Mesendoderm (in vitro differentiated cells): ENCODE measurements at regions not wholly inside any gene's neighbourhood (a gene's known extent, or its start where the extent isn't known, plus 50 kb on each side); places are given as distances from the start of the nearest gene placed in this dataset.
A peak's percentile ranks its signal among the peaks of the same experiment; 100 is the strongest.

Experiments used
- DNase-seq: peaks from one replicate; pipeline ENCODE4 v3.0.0; 2013
- H2AK5ac ChIP-seq: 2 replicates; pipeline ENCODE4 v1.6.1; 2013; ENCODE audit warnings: low read length, inconsistent platforms
- H2BK120ac ChIP-seq: 2 replicates; pipeline ENCODE4 v1.6.1; 2013; ENCODE audit warnings: low read depth, mild to moderate bottlenecking, low read length, moderate library complexity, mixed read lengths
- H2BK15ac ChIP-seq: replicated peaks from 2 replicates; pipeline ENCODE4 v1.6.1; 2013; ENCODE audit warnings: low read depth, mild to moderate bottlenecking, moderate library complexity
- H2BK5ac ChIP-seq: 2 replicates; pipeline ENCODE4 v1.6.1; 2013; ENCODE audit warnings: low read length, inconsistent platforms
- H3K18ac ChIP-seq: 2 replicates; pipeline ENCODE4 v1.6.1; 2013; ENCODE audit warnings: mild to moderate bottlenecking, low read length, mixed read lengths
- H3K23ac ChIP-seq: one replicate; pipeline ENCODE4 v1.6.1; 2013; ENCODE audit warnings: low read length
- H3K27ac ChIP-seq: 2 replicates; pipeline ENCODE4 v1.5.1; 2013; ENCODE audit warnings: low read depth, mild to moderate bottlenecking, inconsistent platforms, low read length, moderate library complexity
- H3K27me3 ChIP-seq: 2 replicates; pipeline ENCODE4 v1.6.1; 2013; ENCODE audit warnings: low read length, control low read depth, mild to moderate bottlenecking, inconsistent platforms; ENCODE audit not compliant: insufficient read depth, poor library complexity
- H3K36me3 ChIP-seq: 2 replicates; pipeline ENCODE4 v1.6.1; 2013; ENCODE audit warnings: low read length, inconsistent platforms; ENCODE audit not compliant: control insufficient read depth, insufficient read depth
- H3K4ac ChIP-seq: one replicate; pipeline ENCODE4 v1.6.1; 2013; ENCODE audit warnings: low read depth, mild to moderate bottlenecking, low read length, moderate library complexity
- H3K4me1 ChIP-seq: 2 replicates; pipeline ENCODE4 v1.6.1; 2013; ENCODE audit warnings: low read depth, low read length, inconsistent platforms; ENCODE audit not compliant: control insufficient read depth
- H3K4me2 ChIP-seq: 2 replicates; pipeline ENCODE4 v1.6.1; 2013; ENCODE audit warnings: low read length
- H3K4me3 ChIP-seq: 2 replicates; pipeline ENCODE4 v1.5.1; 2013; ENCODE audit warnings: mild to moderate bottlenecking, low read length
- H3K56ac ChIP-seq: one replicate; pipeline ENCODE4 v1.6.1; 2013; ENCODE audit warnings: low read length
- H3K79me1 ChIP-seq: 2 replicates; pipeline ENCODE4 v1.6.1; 2013; ENCODE audit warnings: low read length, inconsistent platforms
- H3K79me2 ChIP-seq: 2 replicates; pipeline ENCODE4 v1.6.1; 2013; ENCODE audit warnings: mild to moderate bottlenecking, low read length; ENCODE audit not compliant: control insufficient read depth, insufficient read depth
- H3K9ac ChIP-seq: 2 replicates; pipeline ENCODE4 v1.6.1; 2013; ENCODE audit warnings: low read length, inconsistent platforms
- H4K5ac ChIP-seq: one replicate; pipeline ENCODE4 v1.6.1; 2013; ENCODE audit warnings: low read length
- H4K8ac ChIP-seq: one replicate; pipeline ENCODE4 v1.6.1; 2013; ENCODE audit warnings: low read depth, mild to moderate bottlenecking, control low read depth, low read length, moderate library complexity
- WGBS: extraction: QIAGEN DNeasy Blood & Tissue Kit; methylation state at CpG from one replicate; pipeline ENCODE4 v1.1.7; 2013; ENCODE audit warnings: low lambda C conversion rate, missing lambda C conversion rate; ENCODE audit not compliant: insufficient coverage; ENCODE audit errors: extremely low coverage; 5-methylcytosine and 5-hydroxymethylcytosine counted together

DNA sequence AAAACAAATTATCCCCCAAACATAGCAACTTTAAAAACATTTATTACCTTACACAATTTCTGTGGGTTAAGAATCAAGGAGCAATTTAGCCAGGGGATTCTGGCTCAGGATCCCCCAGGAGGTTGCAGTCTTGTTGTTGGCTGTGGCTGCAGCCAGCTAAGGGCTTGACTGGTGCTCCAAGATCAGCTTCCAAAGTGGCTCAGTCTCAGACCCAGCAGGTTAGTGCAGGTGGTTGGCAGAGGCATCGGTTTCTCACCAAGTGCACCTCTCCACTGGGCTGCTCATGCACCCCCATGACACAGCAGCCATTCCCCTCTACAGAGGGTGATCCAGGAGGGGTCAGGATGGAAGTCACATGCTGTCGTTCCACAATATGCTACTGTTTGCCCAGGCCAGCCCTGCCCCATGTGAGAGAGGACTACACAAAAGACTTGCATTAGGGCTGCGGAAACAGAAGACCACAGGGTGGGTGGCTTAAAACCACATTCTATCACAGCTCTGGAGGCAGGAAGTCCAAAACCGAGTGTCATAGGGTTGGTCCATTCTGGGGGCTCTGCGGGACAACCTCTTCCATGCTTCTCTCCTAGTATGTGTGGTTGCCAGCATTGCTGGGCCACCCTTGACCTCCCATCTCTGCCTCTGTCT is 125.8 kb downstream of the C6orf118 start:
- no peak overlapping the region for H4K5ac ChIP-seq

DNA sequence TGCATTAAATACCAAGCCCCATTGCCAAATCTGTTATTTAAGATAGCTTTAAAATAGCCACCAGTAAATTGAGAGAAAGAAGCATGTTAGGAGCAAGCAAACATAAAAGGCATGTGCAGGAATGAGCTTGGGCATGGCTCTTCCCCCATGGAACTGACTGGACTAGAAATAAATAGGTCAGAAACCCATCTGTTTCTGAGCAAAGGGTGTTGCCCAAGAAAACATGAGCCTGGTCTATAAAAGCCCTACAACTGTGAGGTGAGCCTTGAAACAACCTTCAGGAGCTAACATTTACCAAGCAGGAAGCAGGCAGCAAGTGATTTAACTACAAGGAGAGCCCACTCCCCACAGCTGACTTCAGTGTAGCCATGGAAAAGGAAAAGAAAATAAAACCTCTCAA is 126.3 kb downstream of the C6orf118 start:
- Histone ChIP-seq H3K4me2 (no peak overlapping the region), H3K18ac (no peak overlapping the region), H2BK15ac (no peak overlapping the region), H3K56ac (no peak overlapping the region), H3K27me3 (no peaks in the 10 kb centered on the region), H3K23ac (no peak overlapping the region), H4K8ac (no peak overlapping the region), H3K27ac (no peak overlapping the region), H3K4ac (no peak overlapping the region), H3K4me3 (no peak overlapping the region), H3K9ac (no peak overlapping the region), H3K4me1 (no peaks in the 10 kb centered on the region), H3K79me1 (no peaks in the 10 kb centered on the region), H3K36me3 (no peaks in the 10 kb centered on the region), H4K5ac (no peak overlapping the region), H2BK120ac (no peak overlapping the region), H2BK5ac (no peak overlapping the region), H2AK5ac (no peak overlapping the region), H3K79me2 (no peaks in the 10 kb centered on the region)
- no peak for DNase-seq

More for the DNA sequence above, 125.8 kb downstream of the C6orf118 start:
- Histone ChIP-seq H3K79me2 (no peaks in the 10 kb centered on the region), H3K79me1 (no peaks in the 10 kb centered on the region), H3K56ac (no peak overlapping the region), H3K4me2 (no peak overlapping the region), H4K8ac (no peak overlapping the region), H3K27me3 (no peaks in the 10 kb centered on the region), H3K18ac (no peak overlapping the region), H2BK15ac (no peak overlapping the region), H3K36me3 (no peaks in the 10 kb centered on the region), H3K4me3 (no peak overlapping the region), H2AK5ac (no peak overlapping the region), H2BK120ac (no peak overlapping the region), H3K4me1 (no peaks in the 10 kb centered on the region), H3K23ac (no peak overlapping the region), H2BK5ac (no peak overlapping the region), H3K9ac (no peak overlapping the region), H3K27ac (no peak overlapping the region), H3K4ac (no peak overlapping the region)
- no CpG with 5 or more reads among the region's 5 CpGs for WGBS
- DNase-seq = no peak

DNA sequence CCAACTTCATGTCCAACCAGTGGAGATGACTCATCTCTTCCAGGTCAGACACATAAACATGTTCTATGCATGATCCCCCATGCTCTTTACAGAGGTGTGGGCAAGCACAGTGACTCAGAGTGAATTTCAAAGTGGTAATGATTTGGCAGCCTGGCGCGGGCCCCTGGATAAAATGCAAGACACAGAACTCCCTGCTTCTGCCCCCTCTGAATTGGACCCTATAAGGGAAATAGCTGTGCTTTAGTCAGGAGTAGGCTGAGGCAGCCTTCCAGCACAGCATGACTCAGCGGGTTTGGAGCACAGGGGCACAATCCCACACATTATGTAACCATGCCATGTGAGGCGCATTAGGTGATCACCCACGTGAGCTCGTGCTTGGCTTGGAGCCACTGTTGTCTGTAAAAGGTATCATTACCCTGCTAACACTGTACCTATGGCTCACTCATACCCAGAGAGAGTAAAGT is 127.4 kb downstream of the C6orf118 start:
- H3K23ac ChIP-seq = no peak overlapping the region
- H3K79me2 ChIP-seq = no peaks in the 10 kb centered on the region
- no peaks in the 10 kb centered on the region for H3K79me1 ChIP-seq
- no peak overlapping the region for H3K4me3 ChIP-seq
- no peaks in the 10 kb centered on the region for H3K36me3 ChIP-seq
- H3K4me1 ChIP-seq = no peaks in the 10 kb centered on the region
- no peaks in the 10 kb centered on the region for H3K27me3 ChIP-seq
- no peak overlapping the region for H3K56ac ChIP-seq
- WGBS = no CpG with 5 or more reads among the region's 6 CpGs
- H3K9ac ChIP-seq = no peak overlapping the region
- H2BK5ac ChIP-seq = no peak overlapping the region
- H2AK5ac ChIP-seq = no peak overlapping the region
- no peak overlapping the region for H4K8ac ChIP-seq
- H2BK120ac ChIP-seq = no peak overlapping the region
- no peak overlapping the region for H3K27ac ChIP-seq
- no peak overlapping the region for H2BK15ac ChIP-seq
- no peak overlapping the region for H3K4me2 ChIP-seq
- no peak overlapping the region for H3K18ac ChIP-seq
- DNase-seq = peak; percentile 8
- H4K5ac ChIP-seq = no peak overlapping the region
- H3K4ac ChIP-seq = no peak overlapping the region

DNA sequence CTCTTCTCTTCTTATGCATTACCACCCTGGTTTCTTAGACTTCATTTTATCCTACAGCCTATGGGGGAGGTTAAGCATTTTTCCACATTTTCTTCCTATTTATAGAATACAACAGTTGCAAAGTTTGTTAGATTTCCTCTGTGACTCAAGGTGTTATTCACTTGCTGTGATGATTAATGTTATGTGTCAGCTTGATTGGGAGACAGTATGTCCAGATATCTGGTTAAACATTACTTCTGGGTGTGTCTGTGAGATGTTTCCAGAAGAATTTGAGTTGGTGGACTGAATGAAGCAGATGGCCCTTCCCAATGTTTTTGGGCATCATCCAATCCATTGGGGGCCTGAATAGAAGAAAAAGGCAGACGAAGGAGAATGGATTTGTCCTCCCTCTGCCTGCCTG is 131.3 kb downstream of the C6orf118 start:
- H2BK15ac ChIP-seq = no peak overlapping the region
- no peak overlapping the region for H3K27ac ChIP-seq
- H3K79me1 ChIP-seq = no peaks in the 10 kb centered on the region
- H2AK5ac ChIP-seq = no peak overlapping the region
- no peak overlapping the region for H3K18ac ChIP-seq
- H3K4me3 ChIP-seq = no peak overlapping the region
- H3K4me2 ChIP-seq = no peak overlapping the region
- H3K27me3 ChIP-seq = no peaks in the 10 kb centered on the region
- H3K79me2 ChIP-seq = no peaks in the 10 kb centered on the region
- H3K9ac ChIP-seq = no peak overlapping the region
- H3K4ac ChIP-seq = no peak overlapping the region
- no peak overlapping the region for H2BK120ac ChIP-seq
- no peak overlapping the region for H3K23ac ChIP-seq
- no peaks in the 10 kb centered on the region for H3K36me3 ChIP-seq
- H4K5ac ChIP-seq = no peak overlapping the region
- H4K8ac ChIP-seq = no peak overlapping the region
- no peak overlapping the region for H2BK5ac ChIP-seq
- no CpG with 5 or more reads among the region's 1 CpG for WGBS
- no peak for DNase-seq
- H3K56ac ChIP-seq = no peak overlapping the region
- no peaks in the 10 kb centered on the region for H3K4me1 ChIP-seq

DNA sequence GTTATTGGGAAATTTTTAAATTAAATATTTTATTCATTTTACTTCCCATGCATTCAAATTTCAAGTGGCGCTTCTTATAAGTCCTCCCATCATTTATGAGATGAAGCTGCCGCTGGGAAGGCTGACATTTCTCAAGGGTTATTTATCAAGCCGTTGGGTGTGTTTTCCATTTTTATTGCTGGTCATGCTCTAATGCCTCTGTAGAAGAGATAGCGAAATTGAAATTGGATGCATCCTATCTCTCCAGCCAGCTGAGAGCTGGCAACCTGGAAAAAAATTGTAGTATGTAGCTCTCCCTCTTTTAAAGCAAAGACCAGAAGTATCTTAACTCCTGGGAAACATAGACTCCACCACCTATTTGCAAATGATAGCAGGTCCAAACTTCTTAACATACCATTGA is 135.9 kb downstream of the C6orf118 start:
- H3K4me2 ChIP-seq = no peak overlapping the region
- no peak overlapping the region for H3K9ac ChIP-seq
- H3K18ac ChIP-seq = no peak overlapping the region
- H3K56ac ChIP-seq = no peak overlapping the region
- no peak overlapping the region for H2BK5ac ChIP-seq
- H3K79me2 ChIP-seq = no peaks in the 10 kb centered on the region
- H3K27me3 ChIP-seq = no peaks in the 10 kb centered on the region
- no peak overlapping the region for H3K23ac ChIP-seq
- no peaks in the 10 kb centered on the region for H3K36me3 ChIP-seq
- no peak overlapping the region for H3K4ac ChIP-seq
- H2AK5ac ChIP-seq = no peak overlapping the region
- no peak overlapping the region for H4K5ac ChIP-seq
- WGBS = no CpG with 5 or more reads among the region's 4 CpGs
- H2BK120ac ChIP-seq = no peak overlapping the region
- H3K4me1 ChIP-seq = no peaks in the 10 kb centered on the region
- no peak for DNase-seq
- H3K27ac ChIP-seq = no peak overlapping the region
- no peak overlapping the region for H3K4me3 ChIP-seq
- no peaks in the 10 kb centered on the region for H3K79me1 ChIP-seq
- H4K8ac ChIP-seq = peak overlapping the region; percentile 5
- no peak overlapping the region for H2BK15ac ChIP-seq

DNA sequence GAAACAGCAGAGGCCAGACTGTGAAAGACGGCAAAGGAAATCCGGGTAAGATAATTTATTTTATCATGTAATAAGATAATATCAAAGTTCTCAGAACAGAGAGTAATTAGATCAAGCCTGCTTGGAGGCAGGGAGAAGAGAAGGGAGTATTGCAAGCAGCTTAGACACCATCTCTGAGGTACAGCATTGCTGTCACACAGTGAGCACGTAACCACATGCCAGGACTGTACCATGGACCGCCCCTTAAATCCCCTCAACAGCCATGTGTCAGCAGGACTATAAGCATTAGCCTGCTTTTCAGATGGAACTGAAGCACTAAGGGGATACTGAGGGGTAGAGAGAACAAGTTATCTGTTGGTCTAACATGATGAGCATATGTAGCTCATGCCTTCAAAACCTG is 141.5 kb downstream of the C6orf118 start:
- H2AK5ac ChIP-seq = no peak overlapping the region
- no peak overlapping the region for H4K8ac ChIP-seq
- no peak overlapping the region for H3K9ac ChIP-seq
- H3K4me1 ChIP-seq = no peaks in the 10 kb centered on the region
- DNase-seq = no peak
- H3K27me3 ChIP-seq = no peaks in the 10 kb centered on the region
- H3K79me1 ChIP-seq = no peaks in the 10 kb centered on the region
- H4K5ac ChIP-seq = no peak overlapping the region
- H3K23ac ChIP-seq = no peak overlapping the region
- no peak overlapping the region for H2BK120ac ChIP-seq
- H3K36me3 ChIP-seq = no peaks in the 10 kb centered on the region
- no peak overlapping the region for H3K4me3 ChIP-seq
- no peak overlapping the region for H2BK5ac ChIP-seq
- no peak overlapping the region for H3K56ac ChIP-seq
- H3K18ac ChIP-seq = no peak overlapping the region
- WGBS = no CpG with 5 or more reads among the region's 4 CpGs
- H3K4me2 ChIP-seq = no peak overlapping the region
- no peaks in the 10 kb centered on the region for H3K79me2 ChIP-seq
- no peak overlapping the region for H3K4ac ChIP-seq
- H2BK15ac ChIP-seq = no peak overlapping the region
- no peak overlapping the region for H3K27ac ChIP-seq
